HG03095 (cell line): ENCODE measurements at regions not wholly inside any gene's neighbourhood (a gene's known extent, or its start where the extent isn't known, plus 50 kb on each side); places are given as distances from the start of the nearest gene placed in this dataset.

ENCODE experiments used
- ATAC-seq: cut with Tn5 transposase; IDR thresholded peaks from one replicate; pipeline ENCODE4 v1.9.1; 2021; ENCODE audit warnings: moderate library complexity; ENCODE audit not compliant: unreplicated experiment

GRCh38 chr1:93746021-93746812 is 64.6 kb upstream of the BCAR3 start:
- ATAC-seq: no peak

GRCh38 chr1:93744299-93744988 is 62.8 kb upstream of the BCAR3 start:
- no peak for ATAC-seq

GRCh38 chr1:93743465-93743864 is 61.8 kb upstream of the BCAR3 start:
- no peak for ATAC-seq

- no peak for ATAC-seq
Measured at GRCh38 chr1:93740601-93741031, 59.0 kb upstream of the BCAR3 start.

- no peak for ATAC-seq
Measured at GRCh38 chr1:93740157-93740556, 58.5 kb upstream of the BCAR3 start.

- no peak for ATAC-seq
Measured at GRCh38 chr1:93739472-93739871, 57.8 kb upstream of the BCAR3 start.

- no peak for ATAC-seq
Measured at GRCh38 chr1:93738926-93739325, 57.3 kb upstream of the BCAR3 start.

GRCh38 chr1:93738075-93738622 is 56.5 kb upstream of the BCAR3 start:
- ATAC-seq: no peak

GRCh38 chr1:93735722-93736121 is 54.1 kb upstream of the BCAR3 start:
- no peak for ATAC-seq

- no peak for ATAC-seq
Measured at GRCh38 chr1:93734999-93735398, 53.4 kb upstream of the BCAR3 start.

GRCh38 chr1:93733340-93733739 is 51.7 kb upstream of the BCAR3 start:
- ATAC-seq: no peak

- ATAC-seq: no peak
Measured at GRCh38 chr1:93732514-93732913, 50.9 kb upstream of the BCAR3 start.
